ENCODE measurements at regions not wholly inside any gene's neighbourhood (a gene's known extent, or its start where the extent isn't known, plus 50 kb on each side); places are given as distances from the start of the nearest gene placed in this dataset.
"Not testable (repeated sequence)": the region's sequence is repeated elsewhere in the genome, so short reads cannot be mapped to it uniquely, and the experiment has no call there.

DNA sequence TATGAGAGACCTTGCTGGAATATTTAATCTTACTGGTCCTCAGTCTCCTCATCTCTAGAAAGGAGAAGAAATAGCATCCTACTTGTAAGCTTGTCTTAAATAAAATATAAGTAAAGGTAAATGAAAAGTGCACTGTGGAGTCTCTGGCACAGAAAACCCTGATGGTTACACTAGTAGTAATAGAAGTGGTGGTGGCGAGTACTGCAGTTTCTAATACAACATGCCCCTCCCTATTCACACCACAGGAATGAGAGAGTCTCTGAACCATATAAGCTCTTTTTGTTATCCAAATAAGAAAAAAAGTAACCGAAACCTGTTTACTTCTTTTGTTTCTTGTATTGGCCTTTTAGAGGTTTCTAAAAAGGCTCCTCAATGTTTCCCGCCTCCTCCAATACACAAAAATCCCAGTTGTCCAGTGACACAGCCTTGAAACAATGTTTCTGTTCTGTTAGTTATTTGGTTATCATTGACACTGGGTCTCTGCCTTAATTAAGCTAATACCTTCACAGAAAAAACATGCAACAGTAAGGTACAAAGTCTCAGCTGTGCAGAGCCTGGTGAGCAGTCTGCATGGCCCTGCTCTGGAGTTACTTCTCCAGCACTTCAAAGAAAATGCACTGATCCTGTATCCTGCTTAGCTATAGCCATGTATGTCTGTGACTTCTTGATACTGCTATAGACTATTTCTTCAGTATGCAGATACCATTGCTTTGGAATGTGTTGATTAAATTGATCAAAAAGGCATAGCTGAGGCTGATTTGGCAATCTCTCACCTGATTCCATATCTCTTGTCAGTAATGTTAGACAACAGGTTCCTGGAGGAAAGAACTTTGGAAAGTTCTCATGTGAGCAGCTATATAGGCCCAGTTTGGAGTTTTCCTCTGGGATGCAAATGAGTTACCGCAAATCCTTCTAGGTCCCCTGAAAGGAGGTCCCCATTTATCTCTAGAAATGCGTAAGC lies 315.6 kb upstream of the IL12A start:
- intact Hi-C loops (cut with micrococcal nuclease): no loop called here
- Histone ChIP-seq H3K9me3 (replicated peaks) (no peaks in the 10 kb centered on the region), H3K4me1 (peaks cover 31% of the 10 kb centered on the region), H3K4me3 (no peak overlapping the region), H3K27ac (replicated peaks) (no peak overlapping the region), H3K27me3 (ENCODE audit: low read depth) (no peaks in the 10 kb centered on the region), H3K36me3 (no peaks in the 10 kb centered on the region)
- no peak for DNase-seq
- TF ChIP-seq, protein P1, sequence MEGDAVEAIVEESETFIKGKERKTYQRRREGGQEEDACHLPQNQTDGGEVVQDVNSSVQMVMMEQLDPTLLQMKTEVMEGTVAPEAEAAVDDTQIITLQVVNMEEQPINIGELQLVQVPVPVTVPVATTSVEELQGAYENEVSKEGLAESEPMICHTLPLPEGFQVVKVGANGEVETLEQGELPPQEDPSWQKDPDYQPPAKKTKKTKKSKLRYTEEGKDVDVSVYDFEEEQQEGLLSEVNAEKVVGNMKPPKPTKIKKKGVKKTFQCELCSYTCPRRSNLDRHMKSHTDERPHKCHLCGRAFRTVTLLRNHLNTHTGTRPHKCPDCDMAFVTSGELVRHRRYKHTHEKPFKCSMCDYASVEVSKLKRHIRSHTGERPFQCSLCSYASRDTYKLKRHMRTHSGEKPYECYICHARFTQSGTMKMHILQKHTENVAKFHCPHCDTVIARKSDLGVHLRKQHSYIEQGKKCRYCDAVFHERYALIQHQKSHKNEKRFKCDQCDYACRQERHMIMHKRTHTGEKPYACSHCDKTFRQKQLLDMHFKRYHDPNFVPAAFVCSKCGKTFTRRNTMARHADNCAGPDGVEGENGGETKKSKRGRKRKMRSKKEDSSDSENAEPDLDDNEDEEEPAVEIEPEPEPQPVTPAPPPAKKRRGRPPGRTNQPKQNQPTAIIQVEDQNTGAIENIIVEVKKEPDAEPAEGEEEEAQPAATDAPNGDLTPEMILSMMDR (IDR thresholded peaks at IDR 0.05; ENCODE audit: borderline replicate concordance): no peak

DNA sequence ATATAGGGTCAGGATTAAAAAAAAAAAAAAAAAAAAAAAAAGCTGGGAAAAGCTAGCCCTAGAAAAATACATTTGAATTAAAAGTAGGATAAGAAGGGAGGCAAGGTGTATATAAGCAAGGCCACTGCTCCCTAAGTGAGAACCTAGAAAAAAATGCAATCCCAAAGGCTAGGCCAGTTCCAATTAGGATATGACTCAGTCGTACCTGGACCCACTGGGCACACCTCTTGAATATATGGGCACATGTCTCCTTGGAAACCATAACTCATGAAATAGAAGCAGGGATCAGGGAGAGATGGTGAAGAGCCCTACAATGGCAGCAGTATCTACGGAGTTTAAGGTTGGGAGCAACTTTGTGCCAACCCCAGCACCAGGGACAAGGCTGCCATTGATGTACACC lies 314.1 kb upstream of the IL12A start:
- intact Hi-C loops (cut with micrococcal nuclease): no loop called here
- no peak for DNase-seq
- H3K4me3 ChIP-seq: no peak overlapping the region
- TF ChIP-seq, protein P1 (IDR thresholded peaks at IDR 0.05; ENCODE audit: borderline replicate concordance): no peak
- no peaks in the 10 kb centered on the region for H3K36me3 ChIP-seq
- H3K9me3 ChIP-seq (replicated peaks): no peaks in the 10 kb centered on the region
- H3K4me1 ChIP-seq: peaks cover 16% of the 10 kb centered on the region
- no peaks in the 10 kb centered on the region for H3K27me3 ChIP-seq (ENCODE audit: low read depth)
- no peak overlapping the region for H3K27ac ChIP-seq (replicated peaks)

DNA sequence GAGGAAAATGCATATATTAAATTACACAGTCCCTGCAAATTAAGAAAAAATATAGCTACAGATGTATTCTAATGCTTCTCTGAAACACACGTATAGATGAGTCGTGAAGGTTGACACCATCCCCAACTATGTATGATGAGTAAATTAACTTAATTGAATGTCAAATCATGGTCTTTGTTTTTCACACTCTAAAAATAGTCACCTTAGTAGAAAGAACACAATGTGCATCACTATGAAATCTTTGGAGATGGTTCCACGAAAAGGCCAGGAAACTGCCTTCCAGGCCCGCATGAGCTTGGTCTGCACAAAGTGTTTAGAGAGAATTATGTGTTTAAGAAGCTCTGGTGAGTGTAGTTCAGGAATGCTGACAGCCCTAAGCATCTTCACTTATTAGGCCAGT lies 313.4 kb upstream of the IL12A start:
- intact Hi-C loops (cut with micrococcal nuclease): no loop called here
- H3K27ac ChIP-seq (replicated peaks): peak overlapping the region; percentile 33
- no peak for DNase-seq
- H3K36me3 ChIP-seq: no peaks in the 10 kb centered on the region
- H3K4me1 ChIP-seq: peaks cover 13% of the 10 kb centered on the region
- H3K27me3 ChIP-seq (ENCODE audit: low read depth): no peaks in the 10 kb centered on the region
- H3K9me3 ChIP-seq (replicated peaks): no peaks in the 10 kb centered on the region
- H3K4me3 ChIP-seq: no peak overlapping the region
- TF ChIP-seq, protein P1 (IDR thresholded peaks at IDR 0.05; ENCODE audit: borderline replicate concordance): no peak

DNA sequence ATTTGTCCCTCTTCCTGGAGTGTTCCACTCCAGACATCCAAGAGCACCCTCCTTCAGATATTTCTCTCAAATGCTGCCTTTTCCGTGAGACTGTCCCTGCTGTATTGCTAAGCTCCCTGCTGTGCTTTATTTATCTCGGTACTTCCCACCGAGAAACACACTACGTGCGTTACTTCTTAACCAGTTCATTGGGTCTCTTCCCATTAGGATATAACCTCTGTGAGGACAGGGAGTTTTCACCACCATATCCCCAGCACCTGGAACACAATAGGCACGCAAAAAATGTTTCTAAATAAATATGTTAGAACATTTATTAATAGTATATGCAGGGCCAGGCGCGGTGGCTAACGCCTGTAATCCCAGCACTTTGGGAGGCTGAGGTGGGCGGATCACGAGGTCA lies 308.7 kb upstream of the IL12A start:
- intact Hi-C loops (cut with micrococcal nuclease): no loop called here
- peaks cover 13% of the 10 kb centered on the region for H3K4me1 ChIP-seq
- no peaks in the 10 kb centered on the region for H3K9me3 ChIP-seq (replicated peaks)
- TF ChIP-seq, protein P1 (IDR thresholded peaks at IDR 0.05; ENCODE audit: borderline replicate concordance): no peak
- H3K4me3 ChIP-seq: no peak overlapping the region
- no peaks in the 10 kb centered on the region for H3K27me3 ChIP-seq (ENCODE audit: low read depth)
- H3K36me3 ChIP-seq: no peaks in the 10 kb centered on the region
- H3K27ac ChIP-seq (replicated peaks): no peak overlapping the region
- DNase-seq: no peak

DNA sequence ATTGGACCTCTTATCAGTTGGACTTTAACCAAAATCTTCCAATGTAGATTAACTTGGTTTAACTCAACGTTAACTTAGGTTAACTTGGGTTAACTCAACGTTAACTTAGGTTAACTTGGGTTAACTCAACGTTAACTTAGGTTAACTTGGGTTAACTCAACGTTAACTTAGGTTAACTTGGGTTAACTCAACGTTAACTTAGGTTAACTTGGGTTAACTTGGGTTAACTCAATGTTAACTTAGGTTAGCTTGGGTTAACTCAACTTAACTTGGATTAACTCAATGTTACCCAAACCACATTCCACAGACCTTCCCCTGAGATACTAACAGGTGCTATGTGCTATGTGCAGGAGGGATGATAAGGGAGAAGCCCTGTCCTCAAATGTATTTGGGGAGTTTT lies 306.9 kb upstream of the IL12A start:
- DNase-seq; intact Hi-C loops (cut with micrococcal nuclease); H3K4me1 ChIP-seq; H3K27ac ChIP-seq (replicated peaks); H3K4me3 ChIP-seq; H3K9me3 ChIP-seq (replicated peaks); H3K36me3 ChIP-seq; H3K27me3 ChIP-seq (ENCODE audit: low read depth): not testable (repeated sequence)

DNA sequence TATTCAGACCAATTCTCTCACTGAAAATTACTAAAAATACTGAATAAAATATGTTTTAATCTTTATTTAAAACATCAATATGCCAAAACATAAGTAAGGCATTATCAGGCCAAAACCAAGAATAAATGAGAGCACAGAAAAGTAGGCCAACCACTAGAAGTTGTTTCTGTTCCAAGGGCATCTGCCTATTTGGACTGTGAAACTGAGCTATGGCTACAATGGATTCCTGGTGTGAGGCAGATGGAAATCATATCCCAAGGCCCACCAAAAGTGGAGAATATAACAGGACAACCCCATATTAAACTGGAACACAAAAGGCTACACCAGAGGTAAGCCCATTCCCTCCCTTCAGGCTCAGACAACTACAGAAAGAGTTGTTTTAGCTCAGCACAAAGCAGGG lies 302.8 kb upstream of the IL12A start:
- no peaks in the 10 kb centered on the region for H3K27me3 ChIP-seq (ENCODE audit: low read depth)
- intact Hi-C loops (cut with micrococcal nuclease): no loop called here
- TF ChIP-seq, protein P1 (IDR thresholded peaks at IDR 0.05; ENCODE audit: borderline replicate concordance): no peak

More for the DNA sequence above, 302.8 kb upstream of the IL12A start:
- Histone ChIP-seq H3K9me3 (replicated peaks) (peaks cover 33% of the 10 kb centered on the region), H3K4me3 (no peak overlapping the region), H3K4me1 (no peaks in the 10 kb centered on the region), H3K36me3 (no peaks in the 10 kb centered on the region), H3K27ac (replicated peaks) (no peak overlapping the region)
- no peak for DNase-seq
